ENCODE measurements at regions not wholly inside any gene's neighbourhood (a gene's known extent, or its start where the extent isn't known, plus 50 kb on each side); places are given as distances from the start of the nearest gene placed in this dataset.

GRCh38 chr15:68871507-68871906 is 50.8 kb upstream of the ANP32A start:
- DNase-seq (ENCODE audit: low read depth), result no peak

- DNase-seq (ENCODE audit: low read depth), result no peak
Observed at GRCh38 chr15:68874788-68875187, 54.1 kb upstream of the ANP32A start.

DNA sequence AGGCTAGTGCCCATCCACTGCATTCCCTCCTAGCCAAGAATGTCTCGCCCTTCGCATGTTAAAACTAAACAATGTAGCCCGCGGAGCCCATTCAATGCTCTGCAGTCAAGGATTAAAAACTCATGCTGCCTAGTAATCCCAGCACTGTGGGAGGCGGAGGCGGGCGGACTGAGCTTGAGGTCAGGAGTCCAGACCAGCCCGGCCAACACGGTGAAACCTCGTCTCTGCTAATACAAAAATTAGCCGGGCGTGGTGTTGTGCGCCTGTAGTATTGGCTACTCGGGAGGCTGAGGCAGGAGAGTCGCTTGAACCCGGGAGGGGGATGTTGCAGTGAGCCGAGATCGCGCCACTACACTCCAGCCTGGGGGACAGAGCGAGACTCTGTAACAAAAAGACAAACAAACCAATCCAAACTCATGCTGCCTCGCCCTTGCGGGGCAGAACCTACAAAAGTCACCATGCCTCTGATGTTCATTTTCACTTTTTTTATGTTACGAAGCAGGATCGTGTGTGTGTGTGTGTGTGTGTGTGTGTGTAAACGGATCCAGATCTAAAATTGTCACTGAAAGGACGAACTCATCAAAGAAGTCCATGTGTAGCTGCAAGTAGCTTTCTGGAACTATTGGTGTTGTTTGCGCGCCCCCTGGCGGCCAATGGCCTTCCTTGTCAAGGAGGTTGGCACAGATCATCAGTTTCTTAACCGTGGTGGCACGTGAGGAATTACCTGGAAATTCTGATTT is 54.8 kb upstream of the SPESP1 start:
- DNase-seq (ENCODE audit: low read depth), result peak; percentile 97

- no peak for DNase-seq (ENCODE audit: low read depth)
Observed at GRCh38 chr15:68877626-68878025, 52.7 kb upstream of the SPESP1 start.

- no peak for DNase-seq (ENCODE audit: low read depth)
Observed at GRCh38 chr15:68880382-68880781, 49.9 kb upstream of the SPESP1 start.

Measured in activated T-cell treated with anti-CD3 and anti-CD28 coated beads for 1 hour (primary cell).